ENCODE measurements at regions not wholly inside any gene's neighbourhood (a gene's known extent, or its start where the extent isn't known, plus 50 kb on each side); places are given as distances from the start of the nearest gene placed in this dataset.

GRCh38 chr5:126359884-126360283 is 63.3 kb upstream of the GRAMD2B start:
- Histone ChIP-seq H3K4me1 (ENCODE audit: control insufficient read depth in 5 of 5, insufficient read depth in 5 of 5, low read length in 5 of 5) (peaks cover 0 to 6% (median 0%) of the 10 kb centered on the region in 5 donors), H3K36me3 (ENCODE audit: control insufficient read depth in 4 of 4, insufficient read depth in 4 of 4, low read length in 4 of 4) (no peaks in the 10 kb centered on the region), H3K27me3 (ENCODE audit: control insufficient read depth in 3 of 3, insufficient read depth in 3 of 3, low read length in 2 of 3) (no peaks in the 10 kb centered on the region), H3K4me3 (no peak overlapping the region), H3K9me3 (ENCODE audit: control insufficient read depth in 4 of 4, insufficient read depth in 3 of 4, low read length in 3 of 4) (no peaks in the 10 kb centered on the region), H3K27ac (ENCODE audit: low read depth in 1 of 2, low read length in 1 of 2) (no peak overlapping the region), H3K9ac (ENCODE audit: insufficient read depth in 1 of 2, low read length in 2 of 2) (no peak overlapping the region)
- no peak for TF ChIP-seq CTCF (IDR thresholded peaks at IDR 0.05; ENCODE audit: control extremely low read depth, extremely low read depth)
- WGBS, 2 donors, result 92 to 94% methylated on average over 6 of the region's 6 CpGs
- DNase-seq (no peak), ATAC-seq (ENCODE audit: insufficient read depth, low FRiP score) (no peak)

- no peak overlapping the region for H3K27ac ChIP-seq (ENCODE audit: low read depth in 1 of 2, low read length in 1 of 2)
- no peaks in the 10 kb centered on the region for H3K36me3 ChIP-seq (ENCODE audit: control insufficient read depth in 4 of 4, insufficient read depth in 4 of 4, low read length in 4 of 4)
- H3K9ac ChIP-seq (ENCODE audit: insufficient read depth in 1 of 2, low read length in 2 of 2), result no peak overlapping the region
- TF ChIP-seq CTCF (IDR thresholded peaks at IDR 0.05; ENCODE audit: control extremely low read depth, extremely low read depth), result no peak
- no peak for DNase-seq
- no peaks in the 10 kb centered on the region for H3K9me3 ChIP-seq (ENCODE audit: control insufficient read depth in 4 of 4, insufficient read depth in 3 of 4, low read length in 3 of 4)
- 67 to 79% methylated on average over 1 of the region's 1 CpG for WGBS, 2 donors
- H3K4me3 ChIP-seq, result no peak overlapping the region
- no peaks in the 10 kb centered on the region for H3K27me3 ChIP-seq (ENCODE audit: control insufficient read depth in 3 of 3, insufficient read depth in 3 of 3, low read length in 2 of 3)
- H3K4me1 ChIP-seq (ENCODE audit: control insufficient read depth in 5 of 5, insufficient read depth in 5 of 5, low read length in 5 of 5), result peaks cover 0 to 12% (median 0%) of the 10 kb centered on the region in 5 donors
- no peak for ATAC-seq (ENCODE audit: insufficient read depth, low FRiP score)
Observed at GRCh38 chr5:126360467-126360866, 62.7 kb upstream of the GRAMD2B start.

GRCh38 chr5:126363658-126364057 is 59.6 kb upstream of the GRAMD2B start:
- no peak overlapping the region for H3K9ac ChIP-seq (ENCODE audit: insufficient read depth in 1 of 2, low read length in 2 of 2)
- peaks cover 0 to 25% (median 0%) of the 10 kb centered on the region in 5 donors for H3K4me1 ChIP-seq (ENCODE audit: control insufficient read depth in 5 of 5, insufficient read depth in 5 of 5, low read length in 5 of 5)
- TF ChIP-seq CTCF (IDR thresholded peaks at IDR 0.05; ENCODE audit: control extremely low read depth, extremely low read depth), result no peak
- ATAC-seq (ENCODE audit: insufficient read depth, low FRiP score) (no peak), DNase-seq (no peak)
- H3K27me3 ChIP-seq (ENCODE audit: control insufficient read depth in 3 of 3, insufficient read depth in 3 of 3, low read length in 2 of 3), result no peaks in the 10 kb centered on the region
- no peak overlapping the region for H3K27ac ChIP-seq (ENCODE audit: low read depth in 1 of 2, low read length in 1 of 2)
- H3K9me3 ChIP-seq (ENCODE audit: control insufficient read depth in 4 of 4, insufficient read depth in 3 of 4, low read length in 3 of 4), result no peaks in the 10 kb centered on the region
- no peaks in the 10 kb centered on the region for H3K36me3 ChIP-seq (ENCODE audit: control insufficient read depth in 4 of 4, insufficient read depth in 4 of 4, low read length in 4 of 4)
- H3K4me3 ChIP-seq, result no peak overlapping the region
- 57 to 62% methylated on average over 1 of the region's 1 CpG for whole genome bisulfite sequencing, 2 donors

GRCh38 chr5:126364206-126364902 is 58.9 kb upstream of the GRAMD2B start:
- H3K36me3 ChIP-seq (ENCODE audit: control insufficient read depth in 4 of 4, insufficient read depth in 4 of 4, low read length in 4 of 4), result no peaks in the 10 kb centered on the region
- WGBS, 2 donors, result 89 to 92% methylated on average over 4 of the region's 4 CpGs
- H3K27me3 ChIP-seq (ENCODE audit: control insufficient read depth in 3 of 3, insufficient read depth in 3 of 3, low read length in 2 of 3), result no peaks in the 10 kb centered on the region
- H3K4me3 ChIP-seq, result no peak overlapping the region
- H3K4me1 ChIP-seq (ENCODE audit: control insufficient read depth in 5 of 5, insufficient read depth in 5 of 5, low read length in 5 of 5), result peaks cover 0 to 29% (median 0%) of the 10 kb centered on the region in 5 donors
- no peak overlapping the region for H3K9ac ChIP-seq (ENCODE audit: insufficient read depth in 1 of 2, low read length in 2 of 2)
- TF ChIP-seq CTCF (IDR thresholded peaks at IDR 0.05; ENCODE audit: control extremely low read depth, extremely low read depth), result no peak
- ATAC-seq (ENCODE audit: insufficient read depth, low FRiP score), result no peak
- H3K9me3 ChIP-seq (ENCODE audit: control insufficient read depth in 4 of 4, insufficient read depth in 3 of 4, low read length in 3 of 4), result no peaks in the 10 kb centered on the region
- DNase-seq, result no peak
- no peak overlapping the region for H3K27ac ChIP-seq (ENCODE audit: low read depth in 1 of 2, low read length in 1 of 2)

All from lung (tissue), 11 donors.